ENCODE measurements at regions not wholly inside any gene's neighbourhood (a gene's known extent, or its start where the extent isn't known, plus 50 kb on each side); places are given as distances from the start of the nearest gene placed in this dataset.
"Not testable (repeated sequence)": the region's sequence is repeated elsewhere in the genome, so short reads cannot be mapped to it uniquely, and the experiment has no call there.

GRCh38 chrX:905848-906566, 275.4 kb downstream of the SHOX start:
- no peak for DNase-seq (ENCODE audit: low read depth in 2 of 3, low spot score in 1 of 3)

GRCh38 chrX:903116-903515, 272.5 kb downstream of the SHOX start:
- DNase-seq (ENCODE audit: low read depth in 2 of 3, low spot score in 1 of 3): no peak

- DNase-seq (ENCODE audit: low read depth in 2 of 3, low spot score in 1 of 3): no peak
These were observed 265.7 kb downstream of the SHOX start for GRCh38 chrX:896256-896655.

DNA sequence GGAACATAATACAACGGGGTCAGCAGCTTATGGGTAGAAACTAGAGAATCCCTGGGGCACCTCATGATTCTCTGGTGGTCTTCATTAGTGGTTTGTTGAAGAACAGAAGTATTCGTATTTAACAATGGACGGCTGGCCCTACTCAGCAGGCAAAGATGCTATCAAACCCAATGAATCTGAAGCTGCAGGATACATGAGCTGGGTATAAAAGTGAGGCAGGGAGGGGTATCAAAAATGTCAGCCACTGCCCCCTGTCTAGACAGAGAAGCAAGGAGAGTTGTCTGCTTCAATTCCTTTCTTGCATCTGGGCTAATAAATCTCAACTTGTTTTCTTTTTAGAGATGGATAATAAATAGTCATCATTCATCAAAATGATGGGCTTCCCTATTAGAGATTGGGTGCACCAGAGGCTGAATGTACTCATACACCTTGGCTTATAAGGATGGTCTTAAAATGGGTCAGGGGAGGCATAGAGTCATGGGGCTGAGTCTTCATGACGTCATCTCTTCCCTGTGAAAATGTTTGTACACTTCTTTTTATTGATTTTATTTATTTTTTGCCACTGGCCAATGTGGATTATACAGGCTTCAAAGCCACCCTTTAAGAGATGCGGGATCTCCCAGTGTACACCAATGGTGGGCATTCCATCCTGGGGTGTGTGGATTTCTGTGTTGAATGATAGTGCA, 259.5 kb downstream of the SHOX start:
- no peak for DNase-seq (ENCODE audit: low read depth in 2 of 3, low spot score in 1 of 3)

DNA sequence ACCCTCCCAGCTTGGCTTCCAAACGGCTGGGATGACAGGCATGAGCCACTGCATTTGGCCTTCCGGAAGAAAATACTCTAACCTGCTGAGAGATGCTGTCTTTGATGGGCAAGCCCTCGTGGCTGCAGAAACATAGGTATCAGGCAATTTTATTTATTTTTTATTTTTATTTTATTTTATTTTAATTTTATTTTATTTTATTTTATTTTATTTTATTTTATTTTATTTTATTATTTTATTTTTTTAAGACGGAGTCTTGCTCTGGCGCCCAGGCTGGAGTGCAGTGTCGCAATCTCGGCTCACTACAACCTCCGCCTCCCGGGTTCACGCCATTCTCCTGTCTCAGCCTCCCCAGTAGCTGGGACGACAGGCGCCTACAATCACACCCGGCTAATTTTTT, 257.1 kb downstream of the SHOX start:
- DNase-seq (ENCODE audit: low read depth in 2 of 3, low spot score in 1 of 3): not testable (repeated sequence)

DNA sequence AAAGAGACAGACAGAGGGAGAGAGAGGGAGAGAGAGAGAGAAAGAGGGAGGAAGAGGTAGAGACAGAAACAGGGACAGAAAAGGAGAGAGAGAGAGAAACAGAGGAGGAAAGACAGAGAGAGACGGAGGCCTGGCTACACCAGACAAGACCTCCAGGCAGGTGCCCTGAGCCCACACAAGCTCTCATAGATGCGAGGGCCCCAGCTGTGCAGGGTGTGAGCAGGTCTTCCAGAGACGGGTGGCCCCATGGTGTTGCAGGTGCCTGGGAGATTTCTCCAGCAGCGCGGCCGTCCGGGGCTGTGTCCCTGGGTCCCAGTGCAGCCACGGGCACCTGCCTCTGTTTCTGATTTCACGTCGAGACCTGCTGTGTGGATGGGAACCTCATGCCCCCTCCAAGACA, 253.0 kb downstream of the SHOX start:
- no peak for DNase-seq (ENCODE audit: low read depth in 2 of 3, low spot score in 1 of 3)

- DNase-seq (ENCODE audit: low read depth in 2 of 3, low spot score in 1 of 3): not testable (repeated sequence)
These were observed 249.4 kb downstream of the SHOX start for GRCh38 chrX:879756-880698.

DNA sequence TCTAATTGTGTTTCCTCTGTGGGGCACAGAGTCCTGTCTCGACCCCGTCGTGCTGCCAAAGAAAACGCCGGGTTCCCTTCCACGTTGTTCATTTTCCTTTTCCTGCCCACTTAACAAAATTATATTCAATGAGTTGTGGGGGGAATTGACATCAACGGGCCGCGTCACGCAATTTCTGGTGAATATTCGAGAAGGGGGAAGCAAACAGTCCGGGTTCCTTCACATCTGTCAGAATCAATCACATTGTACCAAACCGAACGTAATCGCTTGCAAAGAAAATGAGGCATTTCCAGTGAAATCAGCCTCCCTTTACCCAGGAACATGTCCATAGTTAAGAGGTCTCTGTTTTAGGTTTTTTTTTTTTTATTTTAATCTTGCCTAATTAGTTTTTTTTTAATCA, 243.5 kb downstream of the SHOX start:
- DNase-seq (ENCODE audit: low read depth in 2 of 3, low spot score in 1 of 3): no peak

DNA sequence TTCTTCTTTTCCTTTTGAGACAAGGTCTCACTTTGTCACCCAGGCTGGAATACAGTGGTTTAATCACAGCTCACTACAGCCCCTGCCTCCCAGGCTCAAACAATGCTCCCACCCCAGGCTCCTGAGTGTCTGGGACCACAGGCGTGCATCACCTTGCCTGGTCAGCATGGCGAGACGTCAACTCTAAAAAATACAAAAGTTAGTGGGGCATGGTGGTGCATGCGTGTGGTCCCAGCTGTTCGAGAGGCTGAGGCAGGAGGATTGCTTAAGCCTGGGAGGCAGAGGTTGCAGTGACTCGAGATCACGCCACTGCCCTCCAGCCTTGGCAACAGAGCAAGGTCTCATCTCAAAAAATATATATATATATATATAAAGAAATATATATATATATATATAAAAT, 242.4 kb downstream of the SHOX start:
- no peak for DNase-seq (ENCODE audit: low read depth in 2 of 3, low spot score in 1 of 3)

DNA sequence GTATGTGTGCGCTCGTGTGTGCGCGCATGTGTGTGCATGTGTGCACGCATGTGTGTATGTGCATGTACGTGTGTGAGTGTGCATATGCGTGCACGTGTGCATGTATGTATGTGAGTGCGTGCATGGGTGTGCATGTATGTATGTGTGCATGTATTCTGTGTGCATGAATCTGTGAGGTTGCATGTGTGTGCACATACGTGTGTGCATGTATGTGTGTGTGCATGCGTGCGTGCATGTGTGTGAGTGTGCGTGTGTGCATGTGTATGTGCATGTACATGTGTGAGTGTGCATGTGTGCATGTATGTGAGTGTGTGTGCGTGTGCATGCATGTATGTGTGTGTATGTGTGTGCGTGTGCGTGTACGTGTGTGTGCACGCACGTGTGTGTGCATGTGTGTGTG, 241.5 kb downstream of the SHOX start:
- DNase-seq (ENCODE audit: low read depth in 2 of 3, low spot score in 1 of 3): no peak

DNA sequence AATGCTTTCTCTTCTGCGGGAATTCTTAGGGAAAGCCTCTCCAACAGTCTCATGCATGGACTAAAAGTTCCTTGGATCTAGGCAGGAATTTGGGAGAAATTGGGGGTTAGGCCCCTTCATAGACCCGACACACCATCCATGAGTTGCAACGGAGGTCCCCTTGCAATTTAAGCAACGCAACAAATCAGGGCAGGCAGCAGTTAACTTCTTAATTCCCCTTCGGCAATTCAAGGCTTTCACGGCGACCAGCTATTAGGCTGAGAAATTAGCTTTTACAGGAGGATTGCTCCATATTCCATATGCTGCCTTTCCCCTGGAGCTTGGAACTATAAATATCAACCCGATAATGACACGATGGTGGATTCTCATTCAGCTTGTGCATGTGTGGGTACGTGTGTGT, 241.0 kb downstream of the SHOX start:
- DNase-seq (ENCODE audit: low read depth in 2 of 3, low spot score in 1 of 3): no peak

DNA sequence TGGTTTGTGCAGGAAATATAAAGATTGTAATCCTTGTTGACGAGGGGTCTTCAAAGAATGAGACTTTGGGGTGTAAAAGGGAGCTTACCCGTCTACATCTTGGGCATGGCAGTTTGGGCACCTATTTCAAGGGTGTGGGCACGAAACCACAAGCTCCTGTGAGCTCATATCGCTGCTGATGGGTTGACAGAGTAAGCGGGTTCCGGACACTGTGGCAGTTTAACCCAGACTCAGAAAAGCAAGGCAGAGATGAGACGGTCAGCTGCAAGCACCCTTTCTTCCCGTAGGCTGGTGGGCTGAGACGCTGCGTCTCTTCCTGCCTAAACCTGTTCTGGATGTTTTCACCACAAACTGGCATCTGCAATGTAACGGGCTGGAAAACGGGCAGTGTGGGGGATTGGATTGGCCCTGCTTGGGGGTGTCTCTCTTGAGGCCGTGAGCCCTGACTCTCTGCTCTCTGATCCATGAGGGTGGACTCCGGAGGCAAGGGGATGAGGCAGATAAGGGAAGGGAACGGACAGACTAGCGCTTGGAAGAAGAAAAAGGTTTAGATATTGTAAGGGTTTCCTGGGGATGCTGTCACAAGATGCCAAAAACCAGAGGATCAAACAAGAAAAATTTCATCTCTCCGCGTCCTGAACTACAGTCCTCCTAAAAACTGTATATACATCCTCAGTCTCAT, 237.5 kb downstream of the SHOX start:
- DNase-seq (ENCODE audit: low read depth in 2 of 3, low spot score in 1 of 3): no peak

DNA sequence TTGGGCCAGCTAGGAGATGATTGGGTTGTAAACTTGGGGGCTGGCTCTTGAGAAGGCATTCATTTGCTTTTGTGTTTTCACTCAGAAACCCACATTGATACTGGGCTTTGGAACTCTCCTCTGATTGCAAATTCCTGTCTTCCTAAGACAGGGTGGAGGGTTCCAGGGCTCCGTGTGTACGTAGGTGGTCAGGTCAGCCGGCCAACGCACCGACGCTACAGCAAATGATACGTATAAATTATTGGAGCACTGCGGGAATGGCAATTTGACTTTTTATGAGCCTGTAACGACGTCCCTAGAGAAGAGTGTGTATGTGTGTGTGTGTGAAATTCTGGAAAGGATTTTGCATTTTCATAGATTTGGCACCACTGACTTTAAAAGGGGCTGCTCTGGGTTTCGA, 236.9 kb downstream of the SHOX start:
- no peak for DNase-seq (ENCODE audit: low read depth in 2 of 3, low spot score in 1 of 3)

GRCh38 chrX:866441-866990, 235.9 kb downstream of the SHOX start:
- no peak for DNase-seq (ENCODE audit: low read depth in 2 of 3, low spot score in 1 of 3)

DNA sequence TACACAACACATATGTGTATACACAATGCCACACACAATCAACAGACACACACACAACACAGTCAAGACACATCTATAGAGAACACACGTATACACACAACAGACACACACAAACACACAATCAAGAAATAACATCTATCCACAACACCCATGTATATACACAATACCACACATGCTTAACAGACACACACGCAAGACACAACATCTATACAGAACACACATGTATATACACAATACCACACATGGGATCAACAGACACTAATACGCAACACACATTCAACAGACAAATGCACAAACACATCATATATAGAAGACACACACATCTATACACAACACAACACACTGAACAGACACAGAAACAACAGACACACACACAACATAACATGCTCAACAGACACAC, 234.8 kb downstream of the SHOX start:
- DNase-seq (ENCODE audit: low read depth in 2 of 3, low spot score in 1 of 3): no peak

- DNase-seq (ENCODE audit: low read depth in 2 of 3, low spot score in 1 of 3): no peak
These were observed 231.3 kb downstream of the SHOX start for GRCh38 chrX:861921-862320.

DNA sequence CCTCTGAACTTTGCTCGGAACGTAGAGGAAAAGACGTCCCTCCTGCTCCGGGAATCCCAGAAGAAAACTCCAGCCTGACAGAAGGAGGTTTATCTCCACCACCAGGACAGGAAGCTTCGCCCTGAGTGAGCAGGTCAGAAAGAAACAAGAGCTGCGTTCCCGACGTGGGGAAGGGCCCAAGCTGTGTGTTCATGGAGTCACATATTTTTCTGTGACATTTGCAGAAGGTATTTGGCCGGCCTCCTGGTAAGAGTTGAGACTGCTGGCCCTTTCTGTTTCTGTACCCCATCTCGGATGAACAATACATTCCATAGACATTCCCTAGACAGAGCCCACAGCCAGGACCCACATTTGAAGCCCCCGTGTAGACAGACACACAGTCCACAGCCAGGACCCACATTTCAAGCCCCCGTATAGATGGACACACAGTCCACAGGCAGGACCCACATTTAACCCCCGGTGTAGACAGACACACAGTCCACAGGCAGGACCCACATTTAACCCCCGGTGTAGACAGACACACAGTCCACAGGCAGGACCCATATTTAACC, 230.8 kb downstream of the SHOX start:
- DNase-seq (ENCODE audit: low read depth in 2 of 3, low spot score in 1 of 3): no peak

- no peak for DNase-seq (ENCODE audit: low read depth in 2 of 3, low spot score in 1 of 3)
These were observed 228.7 kb downstream of the SHOX start for GRCh38 chrX:859329-859728.

DNA sequence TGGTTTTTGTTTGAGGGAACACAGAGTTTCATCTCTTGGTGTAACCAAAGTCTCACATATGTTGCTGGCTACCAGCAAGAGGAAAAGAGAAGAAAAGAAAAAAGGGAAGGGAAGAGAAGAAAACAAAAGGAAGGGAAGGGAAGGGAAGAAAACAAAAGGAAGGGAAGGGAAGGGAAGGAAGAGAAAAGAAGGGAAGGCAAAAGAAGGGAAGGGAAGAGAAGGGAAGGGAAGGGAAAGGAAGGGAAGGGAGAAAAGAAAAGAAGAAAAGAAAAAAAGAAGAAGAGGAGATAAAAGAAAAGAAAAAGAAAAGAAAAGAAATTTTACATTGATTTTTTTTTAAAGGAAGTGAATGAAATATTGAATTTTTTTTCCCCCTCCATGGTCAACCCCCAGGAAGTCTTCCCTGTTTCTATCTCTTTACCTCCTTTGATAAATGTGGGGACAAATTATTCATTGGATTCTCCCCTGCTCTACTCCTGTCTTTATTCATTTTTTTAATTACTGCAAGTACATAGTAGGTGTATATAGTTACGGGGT, 228.0 kb downstream of the SHOX start:
- no peak for DNase-seq (ENCODE audit: low read depth in 2 of 3, low spot score in 1 of 3)

DNA sequence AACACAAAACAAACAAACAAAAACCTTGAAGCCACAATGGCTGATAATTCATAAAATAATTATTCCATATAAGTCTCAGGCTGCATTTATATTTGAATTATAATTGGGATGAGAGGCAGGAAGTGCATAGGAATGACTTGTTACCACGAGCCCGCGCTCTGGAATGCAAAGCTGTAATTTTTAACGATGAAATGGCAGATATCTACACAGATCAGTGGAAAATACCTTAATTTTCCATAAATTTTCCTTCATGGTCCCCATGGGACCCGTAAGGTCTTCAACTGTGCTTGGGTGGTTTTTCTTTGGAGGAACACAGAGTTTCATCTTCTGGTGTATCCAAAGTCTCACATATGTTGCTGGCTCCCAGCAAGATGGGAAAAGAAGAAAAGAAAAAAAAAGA, 226.8 kb downstream of the SHOX start:
- no peak for DNase-seq (ENCODE audit: low read depth in 2 of 3, low spot score in 1 of 3)

All from stimulated activated CD4-positive, alpha-beta T cell treated with anti-CD3 and anti-CD28 coated beads, Interleukin-12 subunit alpha, Interleukin-12 subunit beta, amount 100 ng/mL, for 48 hours (primary cell).